CD4-positive, alpha-beta memory T cell (primary cell): ENCODE measurements at regions not wholly inside any gene's neighbourhood (a gene's known extent, or its start where the extent isn't known, plus 50 kb on each side); places are given as distances from the start of the nearest gene placed in this dataset.

Experiments
- CTCF ChIA-PET: fragments of 350-600 bp; sonication (Branson Sonifier 250); formaldehyde crosslinking; loops from one replicate; lab custom pipeline; 2021; ENCODE audit warnings: inconsistent platforms; ENCODE audit not compliant: partially characterized antibody; lab: Charles Lee
- POLR2A ChIA-PET: fragments of 350-600 bp; sonication (Branson Sonifier 250); formaldehyde crosslinking; loops from one replicate; lab custom pipeline; 2021; ENCODE audit not compliant: partially characterized antibody; lab: Charles Lee
- DNase-seq, 5 donors: peaks; one replicate each; pipeline versions ENCODE4 v3.0.0 to v3.0.0-alpha.2; 2020 to 2022; ENCODE audit warnings: mixed read lengths in 1 of 5
- H3K27ac ChIP-seq: one replicate; pipeline ENCODE4 v1.7.0; 2013; ENCODE audit warnings: low read depth, low read length
- H3K27me3 ChIP-seq: 2 replicates; pipeline ENCODE4 v1.7.0; 2013; ENCODE audit warnings: mild to moderate bottlenecking, low read length, moderate library complexity; ENCODE audit not compliant: insufficient read depth
- H3K36me3 ChIP-seq: 2 replicates; pipeline ENCODE4 v1.7.0; 2013; ENCODE audit warnings: mild to moderate bottlenecking, low read length, moderate library complexity; ENCODE audit not compliant: insufficient read depth
- H3K4me1 ChIP-seq: 2 replicates; pipeline ENCODE4 v1.7.0; 2013; ENCODE audit warnings: mild to moderate bottlenecking, low read length, moderate library complexity; ENCODE audit not compliant: insufficient read depth
- H3K4me3 ChIP-seq, 2 donors: one replicate each; pipeline ENCODE4 v1.7.0; 2013; ENCODE audit warnings: low read length in 2 of 2, mild to moderate bottlenecking in 1 of 2
- H3K9me3 ChIP-seq, 2 donors: one replicate each; pipeline ENCODE4 v1.7.0; 2013; ENCODE audit warnings: low read length in 2 of 2, control low read depth in 1 of 2; ENCODE audit not compliant: control insufficient read depth in 1 of 2
- H3K27ac Mint-ChIP-seq, 7 donors: one replicate each; pipeline ENCODE4 v1.8.0; 2020 to 2021; ENCODE audit warnings: mixed read lengths in 7 of 7, mild to moderate bottlenecking in 6 of 7, inconsistent platforms in 3 of 7, moderate library complexity in 3 of 7
- H3K27me3 Mint-ChIP-seq, 2 donors: one replicate each; pipeline ENCODE4 v1.8.0; 2020 to 2021; ENCODE audit warnings: mixed read lengths in 2 of 2
- H3K36me3 Mint-ChIP-seq, 2 donors: one replicate each; pipeline ENCODE4 v1.8.0; 2020 to 2021; ENCODE audit warnings: mixed read lengths in 2 of 2, inconsistent platforms in 1 of 2, mild to moderate bottlenecking in 1 of 2
- H3K4me1 Mint-ChIP-seq, 4 donors: one replicate each; pipeline ENCODE4 v1.8.0; 2020 to 2021; ENCODE audit warnings: mixed read lengths in 4 of 4, mild to moderate bottlenecking in 1 of 4
- H3K4me3 Mint-ChIP-seq, 8 donors: one replicate each; pipeline ENCODE4 v1.8.0; 2020 to 2021; ENCODE audit warnings: mixed read lengths in 8 of 8, mild to moderate bottlenecking in 7 of 8, moderate library complexity in 6 of 8, inconsistent platforms in 3 of 8
- H3K9me3 Mint-ChIP-seq, 8 donors: one replicate each; pipeline ENCODE4 v1.8.0; 2020 to 2021; ENCODE audit warnings: mixed read lengths in 8 of 8, mild to moderate bottlenecking in 5 of 8, inconsistent platforms in 3 of 8, moderate library complexity in 1 of 8
- intact Hi-C: fragments of 100-400 bp; cut with micrococcal nuclease; formaldehyde crosslinking; loops from one replicate; pipeline ENCODE4 v1.15.1; 2023

DNA sequence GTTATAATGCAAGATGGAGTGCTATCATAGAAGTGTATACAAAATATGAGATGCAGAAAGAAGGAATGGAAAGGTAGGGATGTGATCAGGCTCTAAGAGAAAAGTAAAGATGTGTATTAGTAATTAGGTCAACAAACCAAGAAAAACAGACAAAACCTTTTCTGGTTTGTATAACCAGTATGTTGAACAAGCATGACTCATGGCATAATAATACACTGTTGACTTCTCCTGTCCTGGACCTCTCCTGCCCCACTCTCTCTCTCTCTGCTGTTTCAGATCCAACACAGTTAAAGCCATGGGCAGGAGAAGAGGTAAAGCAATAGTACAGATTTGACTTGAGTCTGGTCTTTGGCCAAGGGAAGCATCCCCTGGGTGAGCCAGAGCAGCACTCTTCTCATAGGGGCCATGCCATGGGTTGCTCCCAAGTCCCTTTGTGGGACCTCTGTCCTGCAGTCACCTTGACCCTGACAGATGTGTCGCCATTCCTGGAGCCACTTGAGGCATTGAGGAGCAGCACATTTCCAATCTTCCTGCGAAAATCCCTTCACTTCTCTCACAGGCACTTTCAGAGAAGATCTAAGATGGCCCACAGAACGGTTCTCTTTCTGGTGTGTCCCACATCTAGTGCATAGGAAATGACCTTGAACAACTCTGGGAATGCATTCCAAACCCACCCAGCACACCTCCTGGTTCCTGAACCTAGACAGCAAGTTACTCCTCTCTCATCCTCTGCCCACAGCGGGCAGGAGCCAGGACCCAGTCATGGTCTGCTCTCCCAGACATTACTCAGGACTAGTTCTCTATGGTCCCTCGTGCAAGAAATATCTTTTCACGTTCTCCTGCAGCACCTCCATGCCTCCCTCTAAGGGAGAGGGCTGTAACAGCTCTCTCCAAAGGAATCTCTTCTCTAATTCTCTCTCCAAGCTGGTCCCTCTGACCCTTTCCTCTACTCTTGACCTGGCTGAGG is 58.2 kb upstream of the PRSS23 start:
- peaks cover 0 to 2% (median 0%) of the 10 kb centered on the region in 8 donors for H3K9me3 Mint-ChIP-seq
- Histone ChIP-seq H3K36me3 (no peaks in the 10 kb centered on the region), H3K27me3 (no peaks in the 10 kb centered on the region), H3K4me1 (no peaks in the 10 kb centered on the region), H3K27ac (no peak overlapping the region), H3K4me3 (no peak overlapping the region), H3K9me3 (no peaks in the 10 kb centered on the region)
- H3K4me1 Mint-ChIP-seq: no peaks in the 10 kb centered on the region
- POLR2A ChIA-PET: no interaction called here
- intact Hi-C loops: no loop called here
- peaks cover 0 to 2% of the 10 kb centered on the region in 2 donors for H3K27me3 Mint-ChIP-seq
- no peak for DNase-seq
- no peak overlapping the region for H3K4me3 Mint-ChIP-seq
- H3K36me3 Mint-ChIP-seq: no peaks in the 10 kb centered on the region
- CTCF ChIA-PET: no interaction called here
- H3K27ac Mint-ChIP-seq: peak overlapping the region in 1 of 7 donors; percentile 34

GRCh38 chr11:86741484-86741835 is 58.9 kb upstream of the PRSS23 start:
- no peaks in the 10 kb centered on the region for H3K36me3 Mint-ChIP-seq
- no peak overlapping the region for H3K4me3 ChIP-seq
- H3K9me3 Mint-ChIP-seq: peaks cover 0 to 2% (median 0%) of the 10 kb centered on the region in 8 donors
- no peaks in the 10 kb centered on the region for H3K27me3 ChIP-seq
- ChIA-PET POLR2A (no interaction called here), CTCF (no interaction called here)
- intact Hi-C loops: no loop called here
- no peak overlapping the region for H3K27ac ChIP-seq
- H3K36me3 ChIP-seq: no peaks in the 10 kb centered on the region
- peaks cover 0 to 2% of the 10 kb centered on the region in 2 donors for H3K27me3 Mint-ChIP-seq
- H3K27ac Mint-ChIP-seq: no peak overlapping the region
- H3K4me1 ChIP-seq: no peaks in the 10 kb centered on the region
- no peak overlapping the region for H3K4me3 Mint-ChIP-seq
- no peak for DNase-seq
- H3K9me3 ChIP-seq: no peaks in the 10 kb centered on the region
- H3K4me1 Mint-ChIP-seq: no peaks in the 10 kb centered on the region

DNA sequence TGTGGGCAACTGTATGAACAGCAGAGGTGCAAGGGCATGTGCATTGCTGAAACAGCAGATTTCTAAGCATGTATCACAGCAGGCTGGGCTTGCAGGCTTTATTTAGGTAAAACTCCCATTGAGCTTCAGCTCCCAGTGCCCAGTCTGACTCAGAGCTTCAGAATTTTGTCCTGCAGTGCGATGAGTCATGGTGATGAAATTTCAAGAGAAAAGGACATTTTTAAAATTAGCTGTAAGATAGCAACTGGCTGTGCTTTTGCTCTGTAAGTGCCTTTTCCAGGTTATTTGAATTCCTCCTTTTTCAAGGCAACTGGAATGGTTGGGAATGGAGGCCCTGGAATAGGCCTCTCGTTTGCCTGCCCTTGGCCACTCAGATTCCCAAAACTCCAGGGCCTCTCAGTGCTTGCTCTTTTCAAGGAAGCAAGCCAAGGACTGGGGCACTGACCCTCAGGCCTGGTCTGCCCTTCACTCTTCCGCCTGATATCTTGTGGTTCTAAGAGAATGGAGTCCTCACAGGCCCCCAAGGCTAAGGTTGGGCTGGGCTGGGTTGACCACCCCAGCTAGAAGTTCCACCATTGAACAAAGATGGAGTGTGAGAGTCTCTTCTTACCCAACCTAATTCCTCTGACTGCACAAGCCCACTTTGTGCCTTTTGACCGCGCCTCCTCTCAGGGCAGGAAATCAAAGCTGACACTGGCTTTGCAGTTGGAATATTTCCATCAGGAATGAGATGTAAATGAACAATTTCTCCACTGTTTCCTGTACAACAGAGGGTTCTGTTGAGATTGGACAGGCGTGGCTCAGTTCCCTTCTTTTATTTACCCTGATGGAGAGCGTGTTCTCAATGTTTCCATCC is 59.5 kb upstream of the PRSS23 start:
- Histone ChIP-seq H3K36me3 (no peaks in the 10 kb centered on the region), H3K27me3 (no peaks in the 10 kb centered on the region), H3K27ac (no peak overlapping the region), H3K4me1 (no peaks in the 10 kb centered on the region), H3K4me3 (no peak overlapping the region), H3K9me3 (no peaks in the 10 kb centered on the region)
- H3K4me1 Mint-ChIP-seq: no peaks in the 10 kb centered on the region
- POLR2A ChIA-PET: no interaction called here
- H3K27ac Mint-ChIP-seq: no peak overlapping the region
- CTCF ChIA-PET: no interaction called here
- no peaks in the 10 kb centered on the region for H3K36me3 Mint-ChIP-seq
- no peak for DNase-seq
- peaks cover 0 to 2% of the 10 kb centered on the region in 2 donors for H3K27me3 Mint-ChIP-seq
- peaks cover 0 to 2% (median 0%) of the 10 kb centered on the region in 8 donors for H3K9me3 Mint-ChIP-seq
- no peak overlapping the region for H3K4me3 Mint-ChIP-seq
- intact Hi-C loops: no loop called here

DNA sequence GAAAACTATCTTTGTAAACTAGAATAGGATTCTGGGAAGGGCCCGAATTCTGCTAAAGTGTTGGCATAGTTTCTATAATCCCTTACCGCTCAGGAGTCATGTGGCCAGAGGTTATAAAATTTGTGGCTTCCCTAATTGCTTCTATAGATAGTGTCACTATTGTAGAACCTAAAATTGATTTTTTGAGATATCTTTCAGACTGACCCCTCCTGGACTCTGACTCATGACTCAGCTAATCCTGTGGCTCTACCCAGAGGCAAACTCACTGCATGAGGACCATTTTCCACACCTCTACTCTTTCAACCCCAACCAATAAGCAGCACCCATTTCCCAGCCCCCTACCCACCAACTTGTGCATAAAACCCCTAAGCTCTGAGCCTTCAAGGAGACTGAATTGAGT is 61.8 kb upstream of the PRSS23 start:
- no peak overlapping the region for H3K27ac Mint-ChIP-seq
- intact Hi-C loops: no loop called here
- H3K4me1 Mint-ChIP-seq: no peaks in the 10 kb centered on the region
- no peak for DNase-seq
- no peaks in the 10 kb centered on the region for H3K36me3 Mint-ChIP-seq
- ChIA-PET CTCF (no interaction called here), POLR2A (no interaction called here)
- Histone ChIP-seq H3K27me3 (no peaks in the 10 kb centered on the region), H3K9me3 (no peaks in the 10 kb centered on the region), H3K27ac (no peak overlapping the region), H3K4me1 (no peaks in the 10 kb centered on the region), H3K36me3 (no peaks in the 10 kb centered on the region), H3K4me3 (no peak overlapping the region)
- H3K9me3 Mint-ChIP-seq: peaks cover 0 to 2% (median 0%) of the 10 kb centered on the region in 8 donors
- H3K27me3 Mint-ChIP-seq: peaks cover 0 to 2% of the 10 kb centered on the region in 2 donors
- no peak overlapping the region for H3K4me3 Mint-ChIP-seq

DNA sequence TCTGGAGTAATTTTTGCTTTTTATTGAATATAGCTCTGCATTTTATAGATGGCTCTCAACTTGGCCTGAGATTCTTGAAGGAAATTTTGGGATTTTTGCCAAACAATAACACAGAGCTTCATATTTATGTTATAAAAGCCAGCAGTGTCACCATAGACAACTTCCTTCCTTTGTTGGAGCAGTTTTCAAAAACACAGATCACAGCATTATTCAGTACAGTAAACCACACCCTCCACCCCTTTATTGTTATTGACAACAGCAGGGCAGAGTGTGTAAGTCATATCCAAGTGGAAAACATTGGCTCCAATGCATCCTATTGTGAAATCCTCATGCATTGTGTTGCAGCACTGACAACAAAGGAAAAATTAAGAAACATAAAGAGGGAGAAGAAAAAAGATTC is 62.6 kb upstream of the PRSS23 start:
- ChIA-PET CTCF (no interaction called here), POLR2A (no interaction called here)
- no peaks in the 10 kb centered on the region for H3K9me3 ChIP-seq
- H3K4me1 Mint-ChIP-seq: no peaks in the 10 kb centered on the region
- no peaks in the 10 kb centered on the region for H3K4me1 ChIP-seq
- no peaks in the 10 kb centered on the region for H3K36me3 ChIP-seq
- peaks cover 0 to 2% of the 10 kb centered on the region in 2 donors for H3K27me3 Mint-ChIP-seq
- no peaks in the 10 kb centered on the region for H3K27me3 ChIP-seq
- no peak overlapping the region for H3K27ac ChIP-seq
- H3K27ac Mint-ChIP-seq: no peak overlapping the region
- H3K4me3 Mint-ChIP-seq: no peak overlapping the region
- intact Hi-C loops: no loop called here
- no peak for DNase-seq
- H3K36me3 Mint-ChIP-seq: no peaks in the 10 kb centered on the region
- H3K4me3 ChIP-seq: no peak overlapping the region
- peaks cover 0 to 2% (median 0%) of the 10 kb centered on the region in 8 donors for H3K9me3 Mint-ChIP-seq

DNA sequence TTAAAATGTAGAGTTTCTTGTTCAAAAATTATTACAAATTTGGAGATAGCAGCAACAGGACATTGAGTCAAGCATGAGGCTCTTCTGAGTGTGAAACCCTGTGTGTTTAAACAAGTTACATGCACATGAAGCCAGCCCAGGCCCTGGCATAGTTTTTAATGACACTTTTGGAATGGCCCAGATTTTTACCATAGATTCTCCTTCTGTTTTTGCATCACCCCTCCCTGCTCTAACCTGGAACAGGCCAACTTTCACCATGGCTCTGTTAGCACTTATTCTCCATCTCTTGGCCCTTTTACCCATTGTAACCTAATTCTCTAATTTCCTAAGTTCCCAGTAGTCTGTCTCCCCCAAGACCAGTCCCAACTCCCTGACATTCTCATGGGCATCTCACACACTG is 63.1 kb upstream of the PRSS23 start:
- POLR2A ChIA-PET: no interaction called here
- CTCF ChIA-PET: no interaction called here
- Mint-ChIP-seq H3K36me3 (no peaks in the 10 kb centered on the region), H3K27me3 (peaks cover 0 to 2% of the 10 kb centered on the region in 2 donors), H3K27ac (no peak overlapping the region), H3K4me1 (no peaks in the 10 kb centered on the region), H3K4me3 (no peak overlapping the region), H3K9me3 (peaks cover 0 to 2% (median 0%) of the 10 kb centered on the region in 8 donors)
- intact Hi-C loops: no loop called here
- no peaks in the 10 kb centered on the region for H3K36me3 ChIP-seq
- no peak overlapping the region for H3K27ac ChIP-seq
- no peaks in the 10 kb centered on the region for H3K4me1 ChIP-seq
- no peaks in the 10 kb centered on the region for H3K27me3 ChIP-seq
- H3K4me3 ChIP-seq: no peak overlapping the region
- H3K9me3 ChIP-seq: no peaks in the 10 kb centered on the region
- no peak for DNase-seq
